ENCODE measurements at regions not wholly inside any gene's neighbourhood (a gene's known extent, or its start where the extent isn't known, plus 50 kb on each side); places are given as distances from the start of the nearest gene placed in this dataset.

GRCh38 chr2:156190517-156190916, 142.0 kb downstream of the NR4A2 start:
- no peak for DNase-seq
- no peak overlapping the region for H3K27ac ChIP-seq
- 33% methylated on average over 3 of the region's 3 CpGs for WGBS (ENCODE audit: insufficient coverage, low coverage, low lambda C conversion rate, missing lambda C conversion rate)
- no peaks in the 10 kb centered on the region for H3K9me3 ChIP-seq
- no peak overlapping the region for H3K4me3 ChIP-seq
- H3K4me1 ChIP-seq: peaks cover 0 to 3% (median 0%) of the 10 kb centered on the region in 4 donors
- intact Hi-C loops (cut with DNase I): no loop called here
- TF ChIP-seq CTCF (IDR thresholded peaks at IDR 0.05): no peak
- TF ChIP-seq POLR2A (IDR thresholded peaks at IDR 0.05): no peak
- ATAC-seq: peak in 3 of 4 donors; percentile 68 to 72 (median 71)
- no peaks in the 10 kb centered on the region for H3K27me3 ChIP-seq
- H3K36me3 ChIP-seq: no peaks in the 10 kb centered on the region

DNA sequence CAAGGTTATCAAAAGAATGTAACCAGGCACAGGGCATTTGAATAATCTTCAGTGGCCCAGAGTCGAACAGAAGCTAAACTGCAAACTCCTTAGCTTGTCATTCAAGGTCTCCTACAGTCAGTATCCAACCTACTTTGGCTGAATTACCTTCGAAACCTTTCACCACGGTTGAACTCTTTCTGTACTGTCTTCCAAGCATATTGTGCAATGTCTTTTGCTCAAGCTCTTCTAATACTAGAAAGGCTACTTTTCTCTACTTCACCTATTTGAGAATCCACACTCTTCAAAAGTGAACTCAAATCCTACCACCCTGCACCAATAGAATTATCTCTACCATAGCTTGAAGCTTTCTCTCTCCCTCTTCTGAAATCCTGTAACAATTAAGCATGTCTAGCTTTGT, 142.9 kb downstream of the NR4A2 start:
- 26% methylated on average over 3 of the region's 3 CpGs for WGBS (ENCODE audit: insufficient coverage, low coverage, low lambda C conversion rate, missing lambda C conversion rate)
- Histone ChIP-seq H3K9me3 (no peaks in the 10 kb centered on the region), H3K27ac (no peak overlapping the region), H3K4me1 (peaks cover 0 to 3% (median 0%) of the 10 kb centered on the region in 4 donors), H3K4me3 (no peak overlapping the region), H3K36me3 (no peaks in the 10 kb centered on the region), H3K27me3 (no peaks in the 10 kb centered on the region)
- intact Hi-C loops (cut with DNase I): no loop called here
- no peak for TF ChIP-seq CTCF (IDR thresholded peaks at IDR 0.05)
- no peak for TF ChIP-seq POLR2A (IDR thresholded peaks at IDR 0.05)
- DNase-seq: no peak
- ATAC-seq: no peak

- Histone ChIP-seq H3K27ac (no peak overlapping the region), H3K9me3 (no peaks in the 10 kb centered on the region), H3K4me1 (peaks cover 0 to 3% (median 0%) of the 10 kb centered on the region in 4 donors), H3K4me3 (no peak overlapping the region), H3K36me3 (no peaks in the 10 kb centered on the region), H3K27me3 (no peaks in the 10 kb centered on the region)
- no peak for ATAC-seq
- DNase-seq: no peak
- intact Hi-C loops (cut with DNase I): no loop called here
- WGBS (ENCODE audit: insufficient coverage, low coverage, low lambda C conversion rate, missing lambda C conversion rate): 33% methylated on average over 6 of the region's 6 CpGs
- TF ChIP-seq CTCF (IDR thresholded peaks at IDR 0.05): no peak
- no peak for TF ChIP-seq POLR2A (IDR thresholded peaks at IDR 0.05)
Measured at GRCh38 chr2:156189143-156189542, 143.4 kb downstream of the NR4A2 start.

- Histone ChIP-seq H3K4me3 (no peak overlapping the region), H3K36me3 (no peaks in the 10 kb centered on the region), H3K9me3 (no peaks in the 10 kb centered on the region), H3K27ac (no peak overlapping the region), H3K4me1 (no peaks in the 10 kb centered on the region), H3K27me3 (no peaks in the 10 kb centered on the region)
- TF ChIP-seq POLR2A (IDR thresholded peaks at IDR 0.05) (no peak), CTCF (IDR thresholded peaks at IDR 0.05) (no peak)
- no peak for DNase-seq
- ATAC-seq: peak in 3 of 4 donors; percentile 31 to 80 (median 38)
- 34% methylated on average over 2 of the region's 2 CpGs for WGBS (ENCODE audit: insufficient coverage, low coverage, low lambda C conversion rate, missing lambda C conversion rate)
- intact Hi-C loops (cut with DNase I): no loop called here
Measured at GRCh38 chr2:156182132-156182531, 150.4 kb downstream of the NR4A2 start.

DNA sequence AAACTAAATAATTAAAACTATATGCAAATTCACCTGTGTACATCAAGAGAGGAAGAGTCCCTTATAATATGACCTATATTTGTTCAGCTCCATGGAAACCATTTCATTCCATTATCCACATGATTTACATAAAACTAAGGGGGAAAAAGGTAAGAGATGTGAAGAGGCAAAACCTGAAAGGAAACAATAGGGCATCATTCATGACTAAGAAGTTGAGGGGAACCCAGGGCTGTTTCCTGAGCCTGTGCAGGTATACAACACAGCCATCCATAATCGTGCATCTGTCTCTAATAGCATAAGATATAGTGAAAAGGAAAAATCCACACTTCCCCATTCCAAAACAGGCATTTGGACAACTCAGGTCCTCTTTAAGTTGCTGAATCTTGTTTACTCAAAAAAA, 151.3 kb downstream of the NR4A2 start:
- intact Hi-C loops (cut with DNase I): no loop called here
- no peak for ATAC-seq
- H3K27ac ChIP-seq: no peak overlapping the region

More for the DNA sequence above, 151.3 kb downstream of the NR4A2 start:
- no peak for DNase-seq
- Histone ChIP-seq H3K27me3 (no peaks in the 10 kb centered on the region), H3K9me3 (no peaks in the 10 kb centered on the region), H3K36me3 (no peaks in the 10 kb centered on the region), H3K4me1 (no peaks in the 10 kb centered on the region), H3K4me3 (no peak overlapping the region)
- no peak for TF ChIP-seq POLR2A (IDR thresholded peaks at IDR 0.05)
- TF ChIP-seq CTCF (IDR thresholded peaks at IDR 0.05): no peak
- 56% methylated on average over 1 of the region's 1 CpG for WGBS (ENCODE audit: insufficient coverage, low coverage, low lambda C conversion rate, missing lambda C conversion rate)

Measured in right lobe of liver (tissue), 6 donors.